Thyroid gland (tissue), 4 donors: ENCODE measurements at regions not wholly inside any gene's neighbourhood (a gene's known extent, or its start where the extent isn't known, plus 50 kb on each side); places are given as distances from the start of the nearest gene placed in this dataset.

Source experiments
- DNase-seq, 2 donors: peaks; one replicate each; pipeline ENCODE4 v3.0.0-alpha.2; 2019
- H3K27ac ChIP-seq, 3 donors: fragments of 200-600 bp; sonication (generic); 1 replicate in 2 of 3; 2 replicates in 1 of 3; pipeline ENCODE4 v1.5.1; 2016 to 2019; ENCODE audit warnings: mild to moderate bottlenecking in 1 of 3, moderate library complexity in 1 of 3
- H3K27me3 ChIP-seq: fragments of 200-600 bp; sonication (generic); one replicate; pipeline ENCODE4 v1.5.1; 2019
- H3K36me3 ChIP-seq, 2 donors: fragments of 200-600 bp; sonication (generic); one replicate each; pipeline ENCODE4 v1.5.1; 2016 to 2019
- H3K4me1 ChIP-seq, 2 donors: fragments of 200-600 bp; sonication (generic); one replicate each; pipeline ENCODE4 v1.5.1; 2017 to 2019
- H3K4me3 ChIP-seq, 3 donors: fragments of 200-600 bp; sonication (generic); replicated peaks in 1 of 3; 1 replicate in 2 of 3; 2 replicates in 1 of 3; pipeline ENCODE4 v1.5.1; 2016; ENCODE audit warnings: mild to moderate bottlenecking in 1 of 3
- H3K9me3 ChIP-seq: fragments of 200-600 bp; sonication (generic); one replicate; pipeline ENCODE4 v1.5.1; 2017
- POLR2A ChIP-seq, 2 donors: fragments of 450-650 bp; IDR thresholded peaks; one replicate each; pipeline ENCODE4 v1.6.1; 2017; ENCODE audit warnings: antibody characterized with exemption in 2 of 2, mild to moderate bottlenecking in 2 of 2, moderate library complexity in 1 of 2
- WGBS, 2 donors: methylation state at CpG; one replicate each; pipeline ENCODE4 v1.1.5; 2017; 5-methylcytosine and 5-hydroxymethylcytosine counted together
- intact Hi-C: fragments of 100-400 bp; cut with DNase I; formaldehyde crosslinking; loops from one replicate; pipeline ENCODE4 v1.15.1; 2023
- TF ChIP-seq, protein P1 (sequence below), 6 experiments: fragments of 200-600 bp in 3 of 6; fragments of 450-650 bp in 3 of 6; sonication (generic) in 3 of 6; IDR thresholded peaks; one replicate each; pipeline ENCODE4 v1.5.1; 2016 to 2019; ENCODE audit warnings: antibody characterized with exemption in 6 of 6, mild to moderate bottlenecking in 2 of 6, inconsistent platforms in 1 of 6, moderate library complexity in 1 of 6

DNA sequence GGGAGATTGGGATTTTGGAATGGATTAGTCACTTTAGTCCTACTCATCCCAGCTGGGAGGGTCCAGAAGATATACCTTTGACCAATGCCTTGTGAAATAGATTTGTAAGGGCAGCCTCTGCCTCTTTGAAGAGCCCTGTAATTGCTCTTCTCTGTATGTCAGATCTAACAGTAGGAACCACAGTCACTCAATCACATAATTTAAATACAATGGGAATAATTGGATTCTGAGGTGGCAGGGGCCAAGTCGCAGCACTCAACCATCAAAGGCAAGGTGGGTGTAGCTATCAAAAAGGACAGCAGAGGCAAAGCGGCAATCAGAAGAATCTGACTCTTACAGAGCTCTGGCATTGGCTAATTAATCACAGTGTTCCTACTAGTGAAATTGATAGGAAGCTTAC lies 650.9 kb upstream of the ANKRD30A start:
- Histone ChIP-seq H3K27ac (no peak overlapping the region), H3K27me3 (no peaks in the 10 kb centered on the region), H3K36me3 (no peaks in the 10 kb centered on the region), H3K4me1 (no peaks in the 10 kb centered on the region), H3K9me3 (no peaks in the 10 kb centered on the region), H3K4me3 (no peak overlapping the region)
- 94 to 98% methylated on average over 2 of the region's 2 CpGs for WGBS, 2 donors
- TF ChIP-seq, protein P1, sequence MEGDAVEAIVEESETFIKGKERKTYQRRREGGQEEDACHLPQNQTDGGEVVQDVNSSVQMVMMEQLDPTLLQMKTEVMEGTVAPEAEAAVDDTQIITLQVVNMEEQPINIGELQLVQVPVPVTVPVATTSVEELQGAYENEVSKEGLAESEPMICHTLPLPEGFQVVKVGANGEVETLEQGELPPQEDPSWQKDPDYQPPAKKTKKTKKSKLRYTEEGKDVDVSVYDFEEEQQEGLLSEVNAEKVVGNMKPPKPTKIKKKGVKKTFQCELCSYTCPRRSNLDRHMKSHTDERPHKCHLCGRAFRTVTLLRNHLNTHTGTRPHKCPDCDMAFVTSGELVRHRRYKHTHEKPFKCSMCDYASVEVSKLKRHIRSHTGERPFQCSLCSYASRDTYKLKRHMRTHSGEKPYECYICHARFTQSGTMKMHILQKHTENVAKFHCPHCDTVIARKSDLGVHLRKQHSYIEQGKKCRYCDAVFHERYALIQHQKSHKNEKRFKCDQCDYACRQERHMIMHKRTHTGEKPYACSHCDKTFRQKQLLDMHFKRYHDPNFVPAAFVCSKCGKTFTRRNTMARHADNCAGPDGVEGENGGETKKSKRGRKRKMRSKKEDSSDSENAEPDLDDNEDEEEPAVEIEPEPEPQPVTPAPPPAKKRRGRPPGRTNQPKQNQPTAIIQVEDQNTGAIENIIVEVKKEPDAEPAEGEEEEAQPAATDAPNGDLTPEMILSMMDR (IDR thresholded peaks at IDR 0.05): no peak
- no peak for TF ChIP-seq POLR2A (IDR thresholded peaks at IDR 0.05)
- DNase-seq: no peak
- intact Hi-C loops: no loop called here

DNA sequence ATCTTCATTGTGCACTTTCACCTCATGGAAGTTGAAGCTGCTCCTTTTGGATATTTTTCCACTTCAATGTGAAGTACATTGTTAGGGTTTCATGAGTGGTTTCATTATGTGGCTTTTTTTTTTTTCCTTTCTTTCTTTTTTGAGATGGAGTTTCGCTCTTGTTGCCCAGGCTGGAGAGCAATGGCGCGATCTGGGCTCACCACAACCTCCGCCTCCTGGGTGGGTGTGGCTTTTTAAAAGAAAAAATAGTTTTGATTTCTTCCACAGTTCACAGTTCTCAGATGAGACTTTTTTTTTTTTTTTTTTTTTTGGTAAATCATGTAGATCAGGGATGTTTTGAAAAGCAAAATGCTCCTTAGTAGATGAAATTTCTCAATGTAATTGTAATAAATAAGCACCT lies 652.3 kb upstream of the ANKRD30A start:
- Histone ChIP-seq H3K27ac (no peak overlapping the region), H3K27me3 (no peaks in the 10 kb centered on the region), H3K36me3 (no peaks in the 10 kb centered on the region), H3K9me3 (no peaks in the 10 kb centered on the region), H3K4me3 (no peak overlapping the region), H3K4me1 (no peaks in the 10 kb centered on the region)
- TF ChIP-seq, protein P1 (IDR thresholded peaks at IDR 0.05): no peak
- TF ChIP-seq POLR2A (IDR thresholded peaks at IDR 0.05): no peak
- DNase-seq: peak in 1 of 2 donors; percentile 11
- WGBS, 2 donors: 57 to 76% methylated on average over 4 of the region's 4 CpGs
- intact Hi-C loops: no loop called here

DNA sequence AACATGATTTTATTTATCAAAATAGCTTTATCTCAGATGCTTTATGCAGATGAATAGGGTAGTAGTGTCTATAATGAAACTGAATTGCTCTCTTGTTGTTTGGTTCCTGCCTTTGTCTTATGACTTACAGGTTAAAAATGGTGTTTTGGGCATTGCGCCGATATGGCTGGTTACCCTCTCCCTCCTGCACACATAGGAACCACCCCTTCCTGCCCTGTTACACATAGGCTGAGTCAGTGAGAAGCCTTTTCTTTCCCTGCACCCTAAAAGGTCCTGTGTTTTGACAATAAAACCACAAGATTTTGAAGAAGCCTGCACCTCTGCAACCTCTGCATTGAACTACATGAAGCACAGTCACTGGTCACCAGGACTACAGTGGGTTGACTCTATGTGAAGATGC lies 655.8 kb upstream of the ANKRD30A start:
- no peak for TF ChIP-seq POLR2A (IDR thresholded peaks at IDR 0.05)
- TF ChIP-seq, protein P1 (IDR thresholded peaks at IDR 0.05): no peak
- 100% methylated on average over 2 of the region's 2 CpGs for WGBS, 2 donors
- H3K27me3 ChIP-seq: no peaks in the 10 kb centered on the region
- no peak overlapping the region for H3K4me3 ChIP-seq
- no peaks in the 10 kb centered on the region for H3K4me1 ChIP-seq
- no peak overlapping the region for H3K27ac ChIP-seq
- H3K9me3 ChIP-seq: no peaks in the 10 kb centered on the region
- intact Hi-C loops: no loop called here
- no peaks in the 10 kb centered on the region for H3K36me3 ChIP-seq
- DNase-seq: no peak

DNA sequence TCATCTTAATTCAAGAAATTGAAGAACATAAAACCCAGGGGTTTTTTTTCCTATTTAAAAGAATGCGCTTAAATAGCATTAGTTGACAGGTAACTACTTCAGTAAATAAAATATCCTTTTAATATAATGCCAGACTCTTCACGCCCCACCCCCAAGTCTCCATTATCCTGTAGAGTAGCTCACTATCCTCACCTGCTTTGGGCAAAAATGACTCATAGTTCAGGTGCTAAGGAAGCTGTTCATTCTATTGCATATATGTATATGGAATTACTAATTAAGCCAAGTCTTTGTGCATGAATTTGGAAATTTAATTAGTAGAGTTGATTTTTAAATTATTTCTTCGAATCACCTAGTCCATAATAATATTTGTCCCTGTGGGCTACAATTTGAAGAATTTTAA lies 656.8 kb upstream of the ANKRD30A start:
- H3K27ac ChIP-seq: no peak overlapping the region
- no peaks in the 10 kb centered on the region for H3K9me3 ChIP-seq
- 93 to 97% methylated on average over 3 of the region's 3 CpGs for WGBS, 2 donors
- no peak overlapping the region for H3K4me3 ChIP-seq
- TF ChIP-seq, protein P1 (IDR thresholded peaks at IDR 0.05): no peak
- no peak for TF ChIP-seq POLR2A (IDR thresholded peaks at IDR 0.05)
- DNase-seq: no peak
- no peaks in the 10 kb centered on the region for H3K36me3 ChIP-seq
- no peaks in the 10 kb centered on the region for H3K4me1 ChIP-seq
- H3K27me3 ChIP-seq: no peaks in the 10 kb centered on the region
- intact Hi-C loops: no loop called here

DNA sequence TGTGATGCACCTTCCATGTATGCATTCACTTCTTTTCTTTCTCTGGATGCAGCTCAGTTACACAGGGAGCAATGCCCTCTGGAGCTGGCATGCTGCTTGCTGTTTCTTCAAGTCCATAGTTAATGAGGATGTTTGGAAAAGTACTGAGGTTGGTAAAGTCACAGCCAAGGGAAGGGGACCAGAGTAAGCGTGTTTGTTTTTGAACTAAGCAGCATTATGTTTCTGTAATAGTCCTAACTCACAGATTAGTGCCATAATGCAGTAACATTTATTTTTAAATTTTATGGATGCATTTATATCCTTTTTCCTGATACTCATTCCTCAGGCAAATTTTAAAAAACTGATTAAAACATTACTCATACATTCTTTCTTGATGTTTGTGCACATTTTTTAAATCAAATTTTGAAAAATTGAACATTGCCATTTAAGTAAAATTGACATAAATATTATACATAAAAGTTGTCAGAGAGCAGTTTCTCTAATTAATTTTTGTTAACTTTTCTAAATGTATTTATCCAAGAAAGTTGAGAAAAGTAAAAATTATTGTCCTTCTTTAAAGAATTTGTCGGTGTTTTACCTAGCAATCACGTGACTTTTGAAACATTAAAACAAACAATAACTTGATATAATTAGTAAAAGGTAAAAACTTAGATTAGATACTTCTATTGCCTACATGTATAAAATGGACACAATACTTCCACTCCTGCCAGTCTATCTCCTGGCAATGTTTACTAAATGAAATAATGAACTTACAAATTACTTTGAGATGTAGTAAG lies 659.6 kb upstream of the ANKRD30A start:
- Histone ChIP-seq H3K36me3 (no peaks in the 10 kb centered on the region), H3K27me3 (no peaks in the 10 kb centered on the region), H3K9me3 (no peaks in the 10 kb centered on the region), H3K4me3 (no peak overlapping the region), H3K27ac (no peak overlapping the region), H3K4me1 (no peaks in the 10 kb centered on the region)
- WGBS, 2 donors: 83 to 90% methylated on average over 3 of the region's 3 CpGs
- TF ChIP-seq, protein P1 (IDR thresholded peaks at IDR 0.05): no peak
- no peak for TF ChIP-seq POLR2A (IDR thresholded peaks at IDR 0.05)
- intact Hi-C loops: no loop called here
- no peak for DNase-seq
